Erythroblast (primary cell): ENCODE measurements at regions not wholly inside any gene's neighbourhood (a gene's known extent, or its start where the extent isn't known, plus 50 kb on each side); places are given as distances from the start of the nearest gene placed in this dataset.

Experiments used
- GATA1 ChIP-seq: IDR thresholded peaks from 2 replicates; pipeline ENCODE4 v1.6.1; 2011; ENCODE audit warnings: low read depth, mild to moderate bottlenecking, control low read depth, low read length, moderate library complexity
- POLR2A ChIP-seq: IDR thresholded peaks from 2 replicates; pipeline ENCODE4 v1.6.1; 2011; ENCODE audit warnings: mild to moderate bottlenecking, low read length

DNA sequence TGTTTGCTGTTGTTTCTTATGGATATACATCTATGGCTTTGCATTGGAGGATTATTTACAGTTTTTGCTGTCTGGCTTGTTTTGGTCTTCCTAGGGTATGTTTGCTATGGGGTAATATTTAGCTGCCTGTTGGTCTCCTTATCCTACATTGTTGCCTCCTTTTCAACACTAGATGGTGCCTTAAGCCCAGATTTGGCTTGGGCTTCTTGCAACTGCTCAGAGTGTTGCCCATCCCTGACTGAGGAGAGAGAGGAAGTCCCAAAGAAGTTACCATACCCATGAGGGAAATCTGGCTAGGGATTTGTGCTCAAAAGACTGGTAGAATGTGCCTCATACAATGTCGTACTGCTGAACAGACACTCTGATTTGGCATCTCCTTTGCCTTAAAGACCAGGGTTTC lies 94.6 kb upstream of the MUCL1 start:
- no peak for TF ChIP-seq POLR2A
- TF ChIP-seq GATA1 = no peak
